Mesothelial cell of epicardium (in vitro differentiated cells): ENCODE measurements at regions not wholly inside any gene's neighbourhood (a gene's known extent, or its start where the extent isn't known, plus 50 kb on each side); places are given as distances from the start of the nearest gene placed in this dataset.

Experiments
- DNase-seq, 2 experiments: peaks; one replicate each; pipeline ENCODE4 v3.0.0; 2021; ENCODE audit warnings: low spot score in 2 of 2; ENCODE audit not compliant: unreplicated experiment in 2 of 2
- H3K27ac Mint-ChIP-seq: 2 replicates; pipeline ENCODE4 v1.8.0; 2021; ENCODE audit warnings: mixed read lengths
- H3K27me3 Mint-ChIP-seq: 2 replicates; pipeline ENCODE4 v1.8.0; 2021; ENCODE audit warnings: low read depth, mixed read lengths
- H3K36me3 Mint-ChIP-seq: 2 replicates; pipeline ENCODE4 v1.8.0; 2021; ENCODE audit warnings: mixed read lengths
- H3K4me1 Mint-ChIP-seq: 2 replicates; pipeline ENCODE4 v1.8.0; 2021; ENCODE audit warnings: mixed read lengths
- H3K4me3 Mint-ChIP-seq: 2 replicates; pipeline ENCODE4 v1.8.0; 2021; ENCODE audit warnings: mild to moderate bottlenecking, moderate library complexity, mixed read lengths
- H3K9me3 Mint-ChIP-seq: 2 replicates; pipeline ENCODE4 v1.8.0; 2021; ENCODE audit warnings: mixed read lengths
- CTCF ChIP-seq: fragments of 200-600 bp; sonication (generic); IDR thresholded peaks from one replicate; pipeline ENCODE4 v1.5.0; 2021; ENCODE audit warnings: antibody characterized with exemption; ENCODE audit not compliant: unreplicated experiment

GRCh38 chr1:232704694-232705680 is 75.1 kb upstream of the SIPA1L2 start:
- H3K9me3 Mint-ChIP-seq: no peaks in the 10 kb centered on the region
- no peak overlapping the region for H3K27ac Mint-ChIP-seq
- no peak for TF ChIP-seq CTCF
- H3K4me3 Mint-ChIP-seq: no peak overlapping the region
- no peaks in the 10 kb centered on the region for H3K36me3 Mint-ChIP-seq
- no peak for DNase-seq
- peaks cover 10% of the 10 kb centered on the region for H3K4me1 Mint-ChIP-seq
- no peaks in the 10 kb centered on the region for H3K27me3 Mint-ChIP-seq

- no peaks in the 10 kb centered on the region for H3K36me3 Mint-ChIP-seq
- H3K9me3 Mint-ChIP-seq: no peaks in the 10 kb centered on the region
- DNase-seq: no peak
- no peak for TF ChIP-seq CTCF
- no peak overlapping the region for H3K27ac Mint-ChIP-seq
- H3K27me3 Mint-ChIP-seq: no peaks in the 10 kb centered on the region
- H3K4me1 Mint-ChIP-seq: peaks cover 10% of the 10 kb centered on the region
- no peak overlapping the region for H3K4me3 Mint-ChIP-seq
These were observed 76.1 kb upstream of the SIPA1L2 start for GRCh38 chr1:232705815-232706575.

- no peaks in the 10 kb centered on the region for H3K36me3 Mint-ChIP-seq
- no peak overlapping the region for H3K4me3 Mint-ChIP-seq
- peaks cover 18% of the 10 kb centered on the region for H3K4me1 Mint-ChIP-seq
- H3K9me3 Mint-ChIP-seq: no peaks in the 10 kb centered on the region
- no peak overlapping the region for H3K27ac Mint-ChIP-seq
- no peak for TF ChIP-seq CTCF
- no peaks in the 10 kb centered on the region for H3K27me3 Mint-ChIP-seq
- DNase-seq: no peak
These were observed 77.2 kb upstream of the SIPA1L2 start for GRCh38 chr1:232707142-232707541.

- Mint-ChIP-seq H3K4me1 (peaks cover 18% of the 10 kb centered on the region), H3K27ac (no peak overlapping the region), H3K36me3 (no peaks in the 10 kb centered on the region), H3K4me3 (no peak overlapping the region), H3K9me3 (peaks cover 14% of the 10 kb centered on the region), H3K27me3 (no peaks in the 10 kb centered on the region)
- no peak for TF ChIP-seq CTCF
- no peak for DNase-seq
These were observed 79.5 kb upstream of the SIPA1L2 start for GRCh38 chr1:232709386-232709785.

- Mint-ChIP-seq H3K27me3 (no peaks in the 10 kb centered on the region), H3K4me1 (peaks cover 10% of the 10 kb centered on the region), H3K9me3 (peaks cover 23% of the 10 kb centered on the region), H3K36me3 (no peaks in the 10 kb centered on the region), H3K4me3 (no peak overlapping the region), H3K27ac (no peak overlapping the region)
- no peak for DNase-seq
- no peak for TF ChIP-seq CTCF
These were observed 82.1 kb upstream of the SIPA1L2 start for GRCh38 chr1:232711996-232712395.
